ENCODE measurements at regions not wholly inside any gene's neighbourhood (a gene's known extent, or its start where the extent isn't known, plus 50 kb on each side); places are given as distances from the start of the nearest gene placed in this dataset.
A peak's percentile ranks its signal among the peaks of the same experiment; 100 is the strongest.

- no peak for DNase-seq (ENCODE audit: low read depth)
Measured at GRCh38 chrX:69365349-69365748, 138.8 kb upstream of the NALF2 start.

- no peak for DNase-seq (ENCODE audit: low read depth)
Measured at GRCh38 chrX:69362856-69363255, 141.3 kb upstream of the NALF2 start.

- no peak for DNase-seq (ENCODE audit: low read depth)
Measured at GRCh38 chrX:69362354-69362753, 141.8 kb upstream of the NALF2 start.

GRCh38 chrX:69361311-69361845 lies 142.7 kb upstream of the NALF2 start:
- DNase-seq (ENCODE audit: low read depth), result peak; percentile 15

- no peak for DNase-seq (ENCODE audit: low read depth)
Measured at GRCh38 chrX:69357317-69357716, 146.8 kb upstream of the NALF2 start.

GRCh38 chrX:69324851-69325250 lies 159.6 kb upstream of the PJA1 start:
- DNase-seq (ENCODE audit: low read depth), result no peak

GRCh38 chrX:69323786-69324720 lies 158.8 kb upstream of the PJA1 start:
- no peak for DNase-seq (ENCODE audit: low read depth)

GRCh38 chrX:69321789-69322188 lies 156.5 kb upstream of the PJA1 start:
- no peak for DNase-seq (ENCODE audit: low read depth)

- no peak for DNase-seq (ENCODE audit: low read depth)
Measured at GRCh38 chrX:69321006-69321655, 155.9 kb upstream of the PJA1 start.

GRCh38 chrX:69320116-69320515 lies 154.9 kb upstream of the PJA1 start:
- no peak for DNase-seq (ENCODE audit: low read depth)

GRCh38 chrX:69319376-69319775 lies 154.1 kb upstream of the PJA1 start:
- no peak for DNase-seq (ENCODE audit: low read depth)

GRCh38 chrX:69318651-69319340 lies 153.5 kb upstream of the PJA1 start:
- DNase-seq (ENCODE audit: low read depth), result no peak

GRCh38 chrX:69317721-69318120 lies 152.5 kb upstream of the PJA1 start:
- no peak for DNase-seq (ENCODE audit: low read depth)

- DNase-seq (ENCODE audit: low read depth), result no peak
Measured at GRCh38 chrX:69314436-69315348, 149.4 kb upstream of the PJA1 start.

GRCh38 chrX:69313617-69314290 lies 148.5 kb upstream of the PJA1 start:
- no peak for DNase-seq (ENCODE audit: low read depth)

GRCh38 chrX:69311936-69312670 lies 146.8 kb upstream of the PJA1 start:
- DNase-seq (ENCODE audit: low read depth), result no peak

- no peak for DNase-seq (ENCODE audit: low read depth)
Measured at GRCh38 chrX:69309074-69309792, 144.0 kb upstream of the PJA1 start.

GRCh38 chrX:69307756-69308155 lies 142.5 kb upstream of the PJA1 start:
- no peak for DNase-seq (ENCODE audit: low read depth)

- no peak for DNase-seq (ENCODE audit: low read depth)
Measured at GRCh38 chrX:69307029-69307428, 141.8 kb upstream of the PJA1 start.

Measured in HT1080 (cell line).